OCI-LY1 (cell line): ENCODE measurements at regions not wholly inside any gene's neighbourhood (a gene's known extent, or its start where the extent isn't known, plus 50 kb on each side); places are given as distances from the start of the nearest gene placed in this dataset.

Experiments used
- CTCF ChIP-seq: fragments of 200-600 bp; sonication (generic), shearing (Covaris generic); IDR thresholded peaks from 2 replicates; pipeline ENCODE4 v1.5.1; 2017; ENCODE audit warnings: mild to moderate bottlenecking, antibody characterized with exemption, low read length, moderate library complexity, mixed read lengths
- EZH2 ChIP-seq: fragments of 200-600 bp; sonication (generic), shearing (Covaris generic); IDR thresholded peaks from 2 replicates; pipeline ENCODE4 v1.8.0; 2017; ENCODE audit warnings: borderline replicate concordance, mixed run types, mild to moderate bottlenecking, antibody characterized with exemption, low read length, moderate library complexity, mixed read lengths

- TF ChIP-seq CTCF (no peak), EZH2 (no peak)
These were observed 125.6 kb downstream of the KCNJ18 start for GRCh38 chr17:21817791-21818364.
